ENCODE measurements at regions not wholly inside any gene's neighbourhood (a gene's known extent, or its start where the extent isn't known, plus 50 kb on each side); places are given as distances from the start of the nearest gene placed in this dataset.

DNA sequence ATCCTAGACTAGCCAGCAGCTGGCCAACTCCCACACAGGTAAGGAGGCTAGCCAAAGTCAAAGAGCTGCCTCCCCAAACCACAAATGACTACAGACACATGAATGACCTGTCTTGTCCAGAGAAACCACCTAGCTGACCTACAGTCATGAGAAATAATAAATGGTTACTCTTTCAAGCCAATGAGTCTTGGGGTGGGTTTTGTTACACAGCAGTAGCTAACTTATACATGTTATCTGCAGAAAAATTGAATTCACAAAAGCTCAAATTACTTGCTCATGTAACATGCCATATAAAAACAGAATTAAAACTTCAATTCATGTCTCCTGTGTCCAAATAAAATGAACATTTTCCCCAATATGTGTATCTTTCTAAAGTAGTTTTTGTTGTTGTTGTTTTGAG is 307.4 kb upstream of the NR2F2 start:
- TF ChIP-seq MXD4 (CRISPR knock-in tag; IDR thresholded peaks at IDR 0.05; ENCODE audit: borderline replicate concordance) (no peak), SP1 (CRISPR knock-in tag; conservative IDR thresholded peaks at IDR 0.05) (no peak), KAT7 (CRISPR knock-in tag; IDR thresholded peaks at IDR 0.05; ENCODE audit: borderline replicate concordance) (no peak)
- TF ChIP-seq, protein P1, sequence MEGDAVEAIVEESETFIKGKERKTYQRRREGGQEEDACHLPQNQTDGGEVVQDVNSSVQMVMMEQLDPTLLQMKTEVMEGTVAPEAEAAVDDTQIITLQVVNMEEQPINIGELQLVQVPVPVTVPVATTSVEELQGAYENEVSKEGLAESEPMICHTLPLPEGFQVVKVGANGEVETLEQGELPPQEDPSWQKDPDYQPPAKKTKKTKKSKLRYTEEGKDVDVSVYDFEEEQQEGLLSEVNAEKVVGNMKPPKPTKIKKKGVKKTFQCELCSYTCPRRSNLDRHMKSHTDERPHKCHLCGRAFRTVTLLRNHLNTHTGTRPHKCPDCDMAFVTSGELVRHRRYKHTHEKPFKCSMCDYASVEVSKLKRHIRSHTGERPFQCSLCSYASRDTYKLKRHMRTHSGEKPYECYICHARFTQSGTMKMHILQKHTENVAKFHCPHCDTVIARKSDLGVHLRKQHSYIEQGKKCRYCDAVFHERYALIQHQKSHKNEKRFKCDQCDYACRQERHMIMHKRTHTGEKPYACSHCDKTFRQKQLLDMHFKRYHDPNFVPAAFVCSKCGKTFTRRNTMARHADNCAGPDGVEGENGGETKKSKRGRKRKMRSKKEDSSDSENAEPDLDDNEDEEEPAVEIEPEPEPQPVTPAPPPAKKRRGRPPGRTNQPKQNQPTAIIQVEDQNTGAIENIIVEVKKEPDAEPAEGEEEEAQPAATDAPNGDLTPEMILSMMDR (IDR thresholded peaks at IDR 0.05), result no peak
- TF ChIP-seq, protein P2, sequence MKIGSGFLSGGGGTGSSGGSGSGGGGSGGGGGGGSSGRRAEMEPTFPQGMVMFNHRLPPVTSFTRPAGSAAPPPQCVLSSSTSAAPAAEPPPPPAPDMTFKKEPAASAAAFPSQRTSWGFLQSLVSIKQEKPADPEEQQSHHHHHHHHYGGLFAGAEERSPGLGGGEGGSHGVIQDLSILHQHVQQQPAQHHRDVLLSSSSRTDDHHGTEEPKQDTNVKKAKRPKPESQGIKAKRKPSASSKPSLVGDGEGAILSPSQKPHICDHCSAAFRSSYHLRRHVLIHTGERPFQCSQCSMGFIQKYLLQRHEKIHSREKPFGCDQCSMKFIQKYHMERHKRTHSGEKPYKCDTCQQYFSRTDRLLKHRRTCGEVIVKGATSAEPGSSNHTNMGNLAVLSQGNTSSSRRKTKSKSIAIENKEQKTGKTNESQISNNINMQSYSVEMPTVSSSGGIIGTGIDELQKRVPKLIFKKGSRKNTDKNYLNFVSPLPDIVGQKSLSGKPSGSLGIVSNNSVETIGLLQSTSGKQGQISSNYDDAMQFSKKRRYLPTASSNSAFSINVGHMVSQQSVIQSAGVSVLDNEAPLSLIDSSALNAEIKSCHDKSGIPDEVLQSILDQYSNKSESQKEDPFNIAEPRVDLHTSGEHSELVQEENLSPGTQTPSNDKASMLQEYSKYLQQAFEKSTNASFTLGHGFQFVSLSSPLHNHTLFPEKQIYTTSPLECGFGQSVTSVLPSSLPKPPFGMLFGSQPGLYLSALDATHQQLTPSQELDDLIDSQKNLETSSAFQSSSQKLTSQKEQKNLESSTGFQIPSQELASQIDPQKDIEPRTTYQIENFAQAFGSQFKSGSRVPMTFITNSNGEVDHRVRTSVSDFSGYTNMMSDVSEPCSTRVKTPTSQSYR (CRISPR knock-in tag; IDR thresholded peaks at IDR 0.05), result no peak
